ENCODE measurements at regions not wholly inside any gene's neighbourhood (a gene's known extent, or its start where the extent isn't known, plus 50 kb on each side); places are given as distances from the start of the nearest gene placed in this dataset.
"Not testable (repeated sequence)": the region's sequence is repeated elsewhere in the genome, so short reads cannot be mapped to it uniquely, and the experiment has no call there.

- Histone ChIP-seq H3K36me3 (ENCODE audit: control insufficient read depth, insufficient read depth, low read length) (no peaks in the 10 kb centered on the region), H4K20me1 (ENCODE audit: control insufficient read depth, extremely low read depth, insufficient read depth, low read length) (no peaks in the 10 kb centered on the region), H3K27ac (ENCODE audit: insufficient read depth, low read length) (no peak overlapping the region), H2AFZ (ENCODE audit: low read length) (no peak overlapping the region), H3K4me1 (ENCODE audit: control insufficient read depth, extremely low read depth, insufficient read depth, low read length) (no peaks in the 10 kb centered on the region), H3K9me3 (ENCODE audit: control insufficient read depth, insufficient read depth, low read depth, low read length) (no peaks in the 10 kb centered on the region), H3K79me2 (ENCODE audit: control insufficient read depth, insufficient read depth, low read length) (no peaks in the 10 kb centered on the region), H3K9ac (ENCODE audit: insufficient read depth, low read length) (no peak overlapping the region), H3K27me3 (ENCODE audit: control insufficient read depth, insufficient read depth, low read length) (no peaks in the 10 kb centered on the region), H3K4me3 (replicated peaks in 1 of 4; ENCODE audit: control extremely low read depth in 1 of 4, insufficient read depth in 1 of 4, low read depth in 3 of 4, low read length in 4 of 4) (no peak overlapping the region), H3K4me2 (ENCODE audit: extremely low read depth, insufficient read depth, low read length) (no peak overlapping the region)
- TF ChIP-seq CTCF (conservative IDR thresholded peaks at IDR 0.05 in 1 of 2, IDR thresholded peaks at IDR 0.05 in 1 of 2; ENCODE audit: low read depth in 1 of 2, low read length in 2 of 2) (no peak), EZH2 (IDR thresholded peaks at IDR 0.05; ENCODE audit: low read length, missing control alignments) (no peak)
- no peak for DNase-seq (ENCODE audit: low read depth in 2 of 2)
Measured at GRCh38 chrX:30995060-30995700, 76.7 kb downstream of the FTHL17 start.

DNA sequence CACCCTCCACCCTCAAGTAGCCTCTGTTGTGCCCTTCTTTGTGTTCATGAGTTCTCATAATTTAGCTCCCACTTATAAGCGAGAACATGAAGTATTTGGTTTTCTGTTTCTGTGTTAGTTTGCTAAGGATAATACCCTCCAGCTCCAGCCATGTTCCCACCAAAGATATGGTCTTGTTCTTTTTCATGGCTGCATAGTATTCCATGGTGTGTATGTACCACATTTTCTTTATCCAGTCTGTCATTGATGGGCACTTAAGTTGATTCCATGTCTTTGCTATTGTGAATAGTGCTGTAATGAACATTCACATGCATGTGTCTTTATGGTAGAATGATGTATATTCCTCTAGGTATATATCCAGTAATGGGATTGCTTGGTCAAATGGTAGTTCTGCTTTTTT is 77.8 kb downstream of the FTHL17 start:
- not testable (repeated sequence) for H3K79me2 ChIP-seq (ENCODE audit: control insufficient read depth, insufficient read depth, low read length); H3K4me2 ChIP-seq (ENCODE audit: extremely low read depth, insufficient read depth, low read length); H3K36me3 ChIP-seq (ENCODE audit: control insufficient read depth, insufficient read depth, low read length); H3K4me1 ChIP-seq (ENCODE audit: control insufficient read depth, extremely low read depth, insufficient read depth, low read length); H3K27me3 ChIP-seq (ENCODE audit: control insufficient read depth, insufficient read depth, low read length); DNase-seq (ENCODE audit: low read depth in 2 of 2); H3K9me3 ChIP-seq (ENCODE audit: control insufficient read depth, insufficient read depth, low read depth, low read length); H3K4me3 ChIP-seq (replicated peaks in 1 of 4; ENCODE audit: control extremely low read depth in 1 of 4, insufficient read depth in 1 of 4, low read depth in 3 of 4, low read length in 4 of 4); H4K20me1 ChIP-seq (ENCODE audit: control insufficient read depth, extremely low read depth, insufficient read depth, low read length); H3K9ac ChIP-seq (ENCODE audit: insufficient read depth, low read length); H3K27ac ChIP-seq (ENCODE audit: insufficient read depth, low read length); H2AFZ ChIP-seq (ENCODE audit: low read length)

GRCh38 chrX:30992381-30992904 is 79.4 kb downstream of the FTHL17 start:
- Histone ChIP-seq H2AFZ (ENCODE audit: low read length) (no peak overlapping the region), H3K4me2 (ENCODE audit: extremely low read depth, insufficient read depth, low read length) (no peak overlapping the region), H4K20me1 (ENCODE audit: control insufficient read depth, extremely low read depth, insufficient read depth, low read length) (no peaks in the 10 kb centered on the region), H3K27ac (ENCODE audit: insufficient read depth, low read length) (no peak overlapping the region), H3K79me2 (ENCODE audit: control insufficient read depth, insufficient read depth, low read length) (no peaks in the 10 kb centered on the region), H3K4me1 (ENCODE audit: control insufficient read depth, extremely low read depth, insufficient read depth, low read length) (no peaks in the 10 kb centered on the region), H3K4me3 (replicated peaks in 1 of 4; ENCODE audit: control extremely low read depth in 1 of 4, insufficient read depth in 1 of 4, low read depth in 3 of 4, low read length in 4 of 4) (no peak overlapping the region), H3K36me3 (ENCODE audit: control insufficient read depth, insufficient read depth, low read length) (no peaks in the 10 kb centered on the region), H3K9ac (ENCODE audit: insufficient read depth, low read length) (no peak overlapping the region), H3K9me3 (ENCODE audit: control insufficient read depth, insufficient read depth, low read depth, low read length) (no peaks in the 10 kb centered on the region), H3K27me3 (ENCODE audit: control insufficient read depth, insufficient read depth, low read length) (no peaks in the 10 kb centered on the region)
- no peak for TF ChIP-seq CTCF (conservative IDR thresholded peaks at IDR 0.05 in 1 of 2, IDR thresholded peaks at IDR 0.05 in 1 of 2; ENCODE audit: low read depth in 1 of 2, low read length in 2 of 2)
- no peak for TF ChIP-seq EZH2 (IDR thresholded peaks at IDR 0.05; ENCODE audit: low read length, missing control alignments)
- DNase-seq (ENCODE audit: low read depth in 2 of 2), result peak in 1 of 2 donors; percentile 15
